ENCODE measurements at regions not wholly inside any gene's neighbourhood (a gene's known extent, or its start where the extent isn't known, plus 50 kb on each side); places are given as distances from the start of the nearest gene placed in this dataset.

DNA sequence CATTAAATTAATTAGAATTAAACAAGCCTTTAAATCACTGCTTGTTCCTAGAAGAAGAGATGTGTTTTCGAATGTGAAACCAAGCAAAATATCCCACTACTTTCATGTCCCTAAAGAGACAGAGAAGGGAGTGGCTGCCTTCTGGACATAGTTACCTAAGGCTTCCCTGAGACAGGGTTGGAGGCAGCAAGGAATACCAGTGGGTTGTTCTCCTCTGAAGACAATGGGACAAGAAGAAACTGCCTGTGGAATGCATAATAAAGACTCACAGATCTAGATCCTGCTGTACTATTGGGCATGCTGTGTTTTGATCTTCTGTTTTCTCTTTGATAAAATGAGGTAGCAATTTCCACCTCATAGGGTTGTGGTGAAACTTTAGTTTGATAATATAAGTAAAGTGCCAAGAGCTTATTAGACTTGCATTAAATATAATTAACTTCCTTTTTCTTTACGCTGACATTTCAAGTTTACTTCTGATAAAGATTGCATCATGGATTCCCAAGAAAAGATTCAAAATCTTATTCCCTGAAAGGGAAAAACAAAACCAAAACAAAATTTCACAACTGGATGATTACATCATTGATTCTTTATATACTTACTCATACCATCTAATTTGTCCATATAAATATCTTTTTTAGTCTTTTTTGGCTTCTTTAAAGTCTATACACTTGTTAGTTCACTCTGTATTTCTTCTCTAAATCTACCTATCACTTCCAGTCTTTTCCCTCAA, 621.3 kb downstream of the ETS1 start:
- Histone ChIP-seq H3K4me3 (ENCODE audit: low read length) (no peak overlapping the region), H3K4me2 (ENCODE audit: low read length) (no peak overlapping the region), H3K36me3 (ENCODE audit: control insufficient read depth, low read length) (no peaks in the 10 kb centered on the region), H3K79me2 (ENCODE audit: control insufficient read depth, low read length) (no peaks in the 10 kb centered on the region), H3F3A (ENCODE audit: control insufficient read depth, insufficient read depth) (no peaks in the 10 kb centered on the region), H3K27ac (ENCODE audit: low read depth, low read length) (no peak overlapping the region), H3K9me3 (ENCODE audit: control insufficient read depth, insufficient read depth, low read length) (no peaks in the 10 kb centered on the region), H3K9me2 (replicated peaks; ENCODE audit: control insufficient read depth, low read length) (no peaks in the 10 kb centered on the region; the same call in 1 of the 2 replicates), H3K4me1 (ENCODE audit: control insufficient read depth, low read length) (no peaks in the 10 kb centered on the region), H4K20me1 (ENCODE audit: control insufficient read depth, insufficient read depth, low read depth, low read length) (no peaks in the 10 kb centered on the region), H3K27me3 (ENCODE audit: control insufficient read depth, low read length) (0 out of 2 replicates have a peak, but pooled peaks cover 3% of the 10 kb centered on the region)
- TF ChIP-seq, protein P1, sequence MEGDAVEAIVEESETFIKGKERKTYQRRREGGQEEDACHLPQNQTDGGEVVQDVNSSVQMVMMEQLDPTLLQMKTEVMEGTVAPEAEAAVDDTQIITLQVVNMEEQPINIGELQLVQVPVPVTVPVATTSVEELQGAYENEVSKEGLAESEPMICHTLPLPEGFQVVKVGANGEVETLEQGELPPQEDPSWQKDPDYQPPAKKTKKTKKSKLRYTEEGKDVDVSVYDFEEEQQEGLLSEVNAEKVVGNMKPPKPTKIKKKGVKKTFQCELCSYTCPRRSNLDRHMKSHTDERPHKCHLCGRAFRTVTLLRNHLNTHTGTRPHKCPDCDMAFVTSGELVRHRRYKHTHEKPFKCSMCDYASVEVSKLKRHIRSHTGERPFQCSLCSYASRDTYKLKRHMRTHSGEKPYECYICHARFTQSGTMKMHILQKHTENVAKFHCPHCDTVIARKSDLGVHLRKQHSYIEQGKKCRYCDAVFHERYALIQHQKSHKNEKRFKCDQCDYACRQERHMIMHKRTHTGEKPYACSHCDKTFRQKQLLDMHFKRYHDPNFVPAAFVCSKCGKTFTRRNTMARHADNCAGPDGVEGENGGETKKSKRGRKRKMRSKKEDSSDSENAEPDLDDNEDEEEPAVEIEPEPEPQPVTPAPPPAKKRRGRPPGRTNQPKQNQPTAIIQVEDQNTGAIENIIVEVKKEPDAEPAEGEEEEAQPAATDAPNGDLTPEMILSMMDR (IDR thresholded peaks at IDR 0.05; ENCODE audit: low read depth, low read length, poor library complexity, severe bottlenecking), result no peak
- no peak for TF ChIP-seq EZH2phosphoT487 (IDR thresholded peaks at IDR 0.05; ENCODE audit: borderline replicate concordance, low read length)

DNA sequence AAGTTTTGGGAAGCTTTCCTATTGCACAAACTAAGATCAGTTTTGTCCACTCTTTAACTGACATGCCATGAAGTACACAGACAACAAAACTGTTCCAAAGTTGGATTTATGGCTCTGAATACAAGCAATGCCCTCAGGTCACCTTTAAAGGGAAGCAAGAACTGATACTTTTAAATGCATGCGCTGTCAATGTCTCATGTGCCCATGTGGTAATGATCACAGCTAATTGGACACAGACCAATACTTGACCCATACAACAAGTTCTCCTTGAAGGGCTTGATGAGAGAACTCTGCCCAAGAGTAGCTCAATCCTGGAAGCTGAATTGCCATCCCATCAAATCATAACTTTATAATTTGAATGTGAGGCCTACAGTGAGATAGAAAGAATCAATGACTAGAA, 624.9 kb downstream of the ETS1 start:
- no peaks in the 10 kb centered on the region for H3K79me2 ChIP-seq (ENCODE audit: control insufficient read depth, low read length)
- H3K9me3 ChIP-seq (ENCODE audit: control insufficient read depth, insufficient read depth, low read length), result no peaks in the 10 kb centered on the region
- no peaks in the 10 kb centered on the region for H3K36me3 ChIP-seq (ENCODE audit: control insufficient read depth, low read length)
- 0 out of 2 replicates have a peak, but pooled peaks cover 3% of the 10 kb centered on the region for H3K27me3 ChIP-seq (ENCODE audit: control insufficient read depth, low read length)
- no peaks in the 10 kb centered on the region for H3K9me2 ChIP-seq (replicated peaks; ENCODE audit: control insufficient read depth, low read length)
- no peaks in the 10 kb centered on the region for H4K20me1 ChIP-seq (ENCODE audit: control insufficient read depth, insufficient read depth, low read depth, low read length)
- H3K27ac ChIP-seq (ENCODE audit: low read depth, low read length), result no peak overlapping the region
- H3K4me2 ChIP-seq (ENCODE audit: low read length), result no peak overlapping the region
- TF ChIP-seq, protein P1 (IDR thresholded peaks at IDR 0.05; ENCODE audit: low read depth, low read length, poor library complexity, severe bottlenecking), result no peak
- TF ChIP-seq EZH2phosphoT487 (IDR thresholded peaks at IDR 0.05; ENCODE audit: borderline replicate concordance, low read length), result no peak
- H3F3A ChIP-seq (ENCODE audit: control insufficient read depth, insufficient read depth), result no peaks in the 10 kb centered on the region
- H3K4me3 ChIP-seq (ENCODE audit: low read length), result no peak overlapping the region
- no peaks in the 10 kb centered on the region for H3K4me1 ChIP-seq (ENCODE audit: control insufficient read depth, low read length)

DNA sequence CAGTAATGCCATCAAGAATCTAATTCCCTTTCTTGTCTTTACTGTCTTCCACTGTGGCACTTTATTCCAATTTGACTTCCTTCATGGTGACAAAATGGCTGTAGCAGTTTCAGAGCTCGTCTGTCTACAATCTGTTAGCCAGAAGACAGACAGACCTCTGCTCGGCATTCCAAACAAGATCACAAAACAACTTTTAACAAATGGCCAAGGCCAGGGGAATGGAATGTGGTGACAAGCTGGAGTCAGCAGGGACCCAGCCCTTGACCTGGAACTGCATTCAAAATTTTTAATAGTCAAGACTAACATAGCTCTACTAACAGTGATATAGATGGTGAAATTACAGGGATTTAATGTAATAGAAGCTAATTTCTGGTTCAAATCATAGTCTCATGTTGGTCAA, 637.2 kb downstream of the ETS1 start:
- Histone ChIP-seq H3K9me3 (ENCODE audit: control insufficient read depth, insufficient read depth, low read length) (no peaks in the 10 kb centered on the region), H3F3A (ENCODE audit: control insufficient read depth, insufficient read depth) (no peaks in the 10 kb centered on the region), H3K27ac (ENCODE audit: low read depth, low read length) (no peak overlapping the region)

More for the DNA sequence above, 637.2 kb downstream of the ETS1 start:
- Histone ChIP-seq H3K27me3 (ENCODE audit: control insufficient read depth, low read length) (no peaks in the 10 kb centered on the region), H3K9me2 (replicated peaks; ENCODE audit: control insufficient read depth, low read length) (no peaks in the 10 kb centered on the region), H3K79me2 (ENCODE audit: control insufficient read depth, low read length) (no peaks in the 10 kb centered on the region), H3K4me3 (ENCODE audit: low read length) (no peak overlapping the region), H3K36me3 (ENCODE audit: control insufficient read depth, low read length) (no peaks in the 10 kb centered on the region), H4K20me1 (ENCODE audit: control insufficient read depth, insufficient read depth, low read depth, low read length) (no peaks in the 10 kb centered on the region), H3K4me1 (ENCODE audit: control insufficient read depth, low read length) (no peaks in the 10 kb centered on the region), H3K4me2 (ENCODE audit: low read length) (no peak overlapping the region)
- TF ChIP-seq, protein P1 (IDR thresholded peaks at IDR 0.05; ENCODE audit: low read depth, low read length, poor library complexity, severe bottlenecking), result no peak
- TF ChIP-seq EZH2phosphoT487 (IDR thresholded peaks at IDR 0.05; ENCODE audit: borderline replicate concordance, low read length), result no peak

Measured in DOHH2 (cell line).